ENCODE measurements at regions not wholly inside any gene's neighbourhood (a gene's known extent, or its start where the extent isn't known, plus 50 kb on each side); places are given as distances from the start of the nearest gene placed in this dataset.

DNA sequence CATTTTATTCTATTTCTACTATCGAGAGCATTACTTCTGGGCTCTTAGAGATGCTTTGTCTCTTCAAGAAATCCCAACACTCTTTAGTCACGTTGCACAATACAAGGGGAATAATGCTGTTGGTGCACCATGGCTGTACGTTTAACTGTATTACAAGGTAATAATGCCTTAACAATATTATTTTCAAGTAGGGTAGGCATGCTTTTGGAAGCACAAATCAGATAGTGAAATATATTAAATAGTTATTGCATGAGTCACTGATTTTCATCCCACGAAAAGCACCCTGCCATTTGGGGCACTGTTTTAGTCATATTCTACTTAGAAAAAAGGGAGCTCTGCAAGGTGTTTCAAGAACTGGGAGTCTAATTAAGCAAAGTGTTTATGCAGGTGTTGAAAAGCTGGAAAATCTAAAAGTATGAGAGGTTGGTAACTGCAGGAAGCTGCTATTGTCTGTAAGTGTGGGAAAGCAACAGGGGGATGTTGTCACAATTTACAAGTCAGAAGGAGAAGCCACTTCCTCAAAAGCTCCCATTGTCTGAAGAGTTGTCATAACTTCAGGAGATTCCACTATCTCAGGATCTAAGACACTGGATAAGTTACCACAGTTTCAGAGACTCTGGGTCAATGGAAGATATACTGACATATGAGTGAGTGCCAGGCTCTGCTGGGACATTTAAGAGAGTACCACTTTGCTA is 218.2 kb downstream of the JRKL start:
- TF ChIP-seq, protein P1, sequence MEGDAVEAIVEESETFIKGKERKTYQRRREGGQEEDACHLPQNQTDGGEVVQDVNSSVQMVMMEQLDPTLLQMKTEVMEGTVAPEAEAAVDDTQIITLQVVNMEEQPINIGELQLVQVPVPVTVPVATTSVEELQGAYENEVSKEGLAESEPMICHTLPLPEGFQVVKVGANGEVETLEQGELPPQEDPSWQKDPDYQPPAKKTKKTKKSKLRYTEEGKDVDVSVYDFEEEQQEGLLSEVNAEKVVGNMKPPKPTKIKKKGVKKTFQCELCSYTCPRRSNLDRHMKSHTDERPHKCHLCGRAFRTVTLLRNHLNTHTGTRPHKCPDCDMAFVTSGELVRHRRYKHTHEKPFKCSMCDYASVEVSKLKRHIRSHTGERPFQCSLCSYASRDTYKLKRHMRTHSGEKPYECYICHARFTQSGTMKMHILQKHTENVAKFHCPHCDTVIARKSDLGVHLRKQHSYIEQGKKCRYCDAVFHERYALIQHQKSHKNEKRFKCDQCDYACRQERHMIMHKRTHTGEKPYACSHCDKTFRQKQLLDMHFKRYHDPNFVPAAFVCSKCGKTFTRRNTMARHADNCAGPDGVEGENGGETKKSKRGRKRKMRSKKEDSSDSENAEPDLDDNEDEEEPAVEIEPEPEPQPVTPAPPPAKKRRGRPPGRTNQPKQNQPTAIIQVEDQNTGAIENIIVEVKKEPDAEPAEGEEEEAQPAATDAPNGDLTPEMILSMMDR (IDR thresholded peaks at IDR 0.05; ENCODE audit: extremely low read depth in 1 of 2, insufficient read depth in 1 of 2, low read depth in 1 of 2, low read length in 2 of 2), result no peak
- no peak for TF ChIP-seq POLR2A (IDR thresholded peaks at IDR 0.05; ENCODE audit: low read depth, low read length)
- TF ChIP-seq EZH2 (IDR thresholded peaks at IDR 0.05; ENCODE audit: borderline replicate concordance, low read depth, low read length, severe bottlenecking), result no peak
- TF ChIP-seq, protein P2, sequence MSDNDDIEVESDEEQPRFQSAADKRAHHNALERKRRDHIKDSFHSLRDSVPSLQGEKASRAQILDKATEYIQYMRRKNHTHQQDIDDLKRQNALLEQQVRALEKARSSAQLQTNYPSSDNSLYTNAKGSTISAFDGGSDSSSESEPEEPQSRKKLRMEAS (IDR thresholded peaks at IDR 0.05; ENCODE audit: insufficient read depth, insufficient read length), result no peak
- TF ChIP-seq POLR2AphosphoS5 (IDR thresholded peaks at IDR 0.05; ENCODE audit: insufficient read depth, low read depth, low read length), result no peak
- no peak for TF ChIP-seq FOS (IDR thresholded peaks at IDR 0.05; ENCODE audit: borderline replicate concordance, insufficient read depth, low read length)
- no peak for TF ChIP-seq MYC (IDR thresholded peaks at IDR 0.05; ENCODE audit: low read depth, low read length)
- no peak for TF ChIP-seq JUN (IDR thresholded peaks at IDR 0.05; ENCODE audit: borderline replicate concordance, insufficient read depth, insufficient read length, low read depth)

All from endothelial cell of umbilical vein (primary cell).